Endothelial cell (in vitro differentiated cells): ENCODE measurements at regions not wholly inside any gene's neighbourhood (a gene's known extent, or its start where the extent isn't known, plus 50 kb on each side); places are given as distances from the start of the nearest gene placed in this dataset.

Experiments used
- DNase-seq: peaks from one replicate; pipeline ENCODE4 v3.0.0; 2021; ENCODE audit warnings: low spot score
- H3K27ac Mint-ChIP-seq: one replicate; pipeline ENCODE4 v1.8.0; 2021; ENCODE audit warnings: mixed read lengths, inconsistent platforms; ENCODE audit not compliant: unreplicated experiment
- H3K27me3 Mint-ChIP-seq: one replicate; pipeline ENCODE4 v1.8.0; 2021; ENCODE audit warnings: mild to moderate bottlenecking, moderate library complexity, mixed read lengths, inconsistent platforms; ENCODE audit not compliant: unreplicated experiment
- H3K36me3 Mint-ChIP-seq: one replicate; pipeline ENCODE4 v1.8.0; 2021; ENCODE audit warnings: mild to moderate bottlenecking, low read depth, mixed read lengths, inconsistent platforms; ENCODE audit not compliant: unreplicated experiment
- H3K4me1 Mint-ChIP-seq: one replicate; pipeline ENCODE4 v1.8.0; 2021; ENCODE audit warnings: mild to moderate bottlenecking, mixed read lengths, inconsistent platforms; ENCODE audit not compliant: unreplicated experiment
- H3K4me3 Mint-ChIP-seq: one replicate; pipeline ENCODE4 v1.8.0; 2021; ENCODE audit warnings: mild to moderate bottlenecking, mixed read lengths, inconsistent platforms; ENCODE audit not compliant: unreplicated experiment
- H3K9me3 Mint-ChIP-seq: one replicate; pipeline ENCODE4 v1.8.0; 2021; ENCODE audit warnings: mixed read lengths, inconsistent platforms; ENCODE audit not compliant: unreplicated experiment
- TF ChIP-seq, protein P1 (sequence below): fragments of 200-600 bp; sonication (generic); IDR thresholded peaks from one replicate; pipeline ENCODE4 v1.5.0; 2021; ENCODE audit warnings: antibody characterized with exemption; ENCODE audit not compliant: unreplicated experiment

DNA sequence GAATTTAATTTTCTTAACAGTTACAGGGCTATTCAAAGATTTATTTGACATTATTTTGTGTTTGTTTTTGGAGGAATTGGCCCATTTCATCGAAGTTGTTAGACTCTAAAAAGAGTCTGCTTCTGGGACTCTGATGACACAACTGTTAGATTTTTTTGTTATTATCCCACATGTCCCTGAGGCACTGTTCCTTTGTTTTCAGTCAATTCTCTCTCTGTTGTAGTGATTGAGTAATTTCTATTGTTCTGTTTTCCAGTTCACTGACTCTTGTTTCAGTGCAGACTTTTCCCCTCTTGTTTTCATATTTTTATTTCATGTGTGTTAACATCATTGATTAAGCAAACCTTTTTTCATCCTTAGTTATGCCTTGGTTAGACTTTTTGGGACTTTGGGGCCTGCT is 325.0 kb downstream of the ZNF326 start:
- DNase-seq, result no peak
- Mint-ChIP-seq H3K9me3 (no peaks in the 10 kb centered on the region), H3K27ac (no peak overlapping the region), H3K36me3 (no peaks in the 10 kb centered on the region), H3K4me1 (peaks cover 7% of the 10 kb centered on the region), H3K27me3 (peaks cover 5% of the 10 kb centered on the region), H3K4me3 (no peak overlapping the region)
- TF ChIP-seq, protein P1, sequence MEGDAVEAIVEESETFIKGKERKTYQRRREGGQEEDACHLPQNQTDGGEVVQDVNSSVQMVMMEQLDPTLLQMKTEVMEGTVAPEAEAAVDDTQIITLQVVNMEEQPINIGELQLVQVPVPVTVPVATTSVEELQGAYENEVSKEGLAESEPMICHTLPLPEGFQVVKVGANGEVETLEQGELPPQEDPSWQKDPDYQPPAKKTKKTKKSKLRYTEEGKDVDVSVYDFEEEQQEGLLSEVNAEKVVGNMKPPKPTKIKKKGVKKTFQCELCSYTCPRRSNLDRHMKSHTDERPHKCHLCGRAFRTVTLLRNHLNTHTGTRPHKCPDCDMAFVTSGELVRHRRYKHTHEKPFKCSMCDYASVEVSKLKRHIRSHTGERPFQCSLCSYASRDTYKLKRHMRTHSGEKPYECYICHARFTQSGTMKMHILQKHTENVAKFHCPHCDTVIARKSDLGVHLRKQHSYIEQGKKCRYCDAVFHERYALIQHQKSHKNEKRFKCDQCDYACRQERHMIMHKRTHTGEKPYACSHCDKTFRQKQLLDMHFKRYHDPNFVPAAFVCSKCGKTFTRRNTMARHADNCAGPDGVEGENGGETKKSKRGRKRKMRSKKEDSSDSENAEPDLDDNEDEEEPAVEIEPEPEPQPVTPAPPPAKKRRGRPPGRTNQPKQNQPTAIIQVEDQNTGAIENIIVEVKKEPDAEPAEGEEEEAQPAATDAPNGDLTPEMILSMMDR, result no peak

DNA sequence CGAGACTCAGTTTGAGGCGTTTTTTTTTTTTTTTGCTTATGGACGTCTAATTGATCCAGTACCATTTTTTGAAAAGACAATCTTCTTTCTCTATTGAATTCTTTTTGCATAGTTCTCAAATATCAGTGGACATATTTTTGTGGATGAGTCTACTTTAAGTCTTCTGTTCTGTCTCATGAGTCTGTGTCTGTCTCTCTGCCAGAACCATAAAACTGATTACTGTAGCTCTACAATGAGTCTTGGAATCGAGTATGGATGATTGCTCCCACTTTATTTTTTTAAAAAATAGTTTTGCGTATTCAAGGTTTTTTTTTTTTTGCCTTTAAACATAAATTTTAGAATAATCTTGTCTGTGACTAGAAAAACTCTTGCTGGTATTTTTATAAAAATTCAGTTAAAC is 323.5 kb downstream of the ZNF326 start:
- Mint-ChIP-seq H3K27ac (no peak overlapping the region), H3K4me3 (no peak overlapping the region), H3K36me3 (no peaks in the 10 kb centered on the region), H3K27me3 (peaks cover 2% of the 10 kb centered on the region), H3K4me1 (peaks cover 7% of the 10 kb centered on the region), H3K9me3 (no peaks in the 10 kb centered on the region)
- DNase-seq, result no peak
- TF ChIP-seq, protein P1, result no peak

DNA sequence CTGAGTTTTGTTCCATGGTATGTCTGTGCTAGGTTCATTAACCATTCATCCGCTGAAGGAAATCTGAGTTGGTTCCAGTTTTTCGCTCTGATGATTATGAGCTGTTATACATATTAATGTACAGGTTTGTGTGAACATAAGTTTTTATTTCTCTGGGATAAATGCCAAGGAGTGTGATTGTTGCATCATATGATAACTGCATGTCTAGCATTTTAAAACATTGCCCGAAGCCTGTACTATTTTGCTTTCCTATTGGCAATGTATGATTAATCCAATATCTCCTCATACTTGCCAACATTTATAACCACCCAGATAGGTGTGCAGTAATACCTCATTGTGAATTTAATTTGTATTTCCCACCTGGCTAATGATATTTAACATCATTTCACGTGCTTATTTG is 322.7 kb downstream of the ZNF326 start:
- Mint-ChIP-seq H3K4me1 (peaks cover 7% of the 10 kb centered on the region), H3K27me3 (peaks cover 2% of the 10 kb centered on the region), H3K4me3 (no peak overlapping the region), H3K27ac (no peak overlapping the region), H3K36me3 (no peaks in the 10 kb centered on the region), H3K9me3 (no peaks in the 10 kb centered on the region)
- DNase-seq, result no peak
- TF ChIP-seq, protein P1, result no peak

DNA sequence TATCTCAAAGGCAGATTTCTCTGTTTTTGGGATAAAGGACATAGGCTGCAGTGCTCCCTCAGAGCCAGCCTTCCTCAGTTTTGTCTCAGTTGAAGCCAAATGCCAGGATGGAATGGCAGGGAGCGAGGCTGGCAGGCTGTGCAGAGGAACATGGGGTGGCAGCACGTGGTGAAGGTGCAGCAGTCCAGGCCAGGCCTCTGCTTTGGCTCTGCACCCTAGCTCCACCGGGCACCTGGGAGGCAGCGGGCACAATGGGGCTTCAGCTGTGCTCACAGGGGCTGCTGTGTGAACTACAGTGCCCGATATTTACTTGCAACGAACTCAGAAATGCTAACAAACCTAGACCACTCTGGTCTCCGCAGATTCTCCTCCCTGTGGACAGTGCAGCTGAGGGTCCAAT is 319.6 kb downstream of the ZNF326 start:
- Mint-ChIP-seq H3K4me1 (no peaks in the 10 kb centered on the region), H3K4me3 (no peak overlapping the region), H3K27ac (no peak overlapping the region), H3K36me3 (no peaks in the 10 kb centered on the region), H3K27me3 (peaks cover 3% of the 10 kb centered on the region), H3K9me3 (no peaks in the 10 kb centered on the region)
- no peak for DNase-seq
- TF ChIP-seq, protein P1, result no peak

DNA sequence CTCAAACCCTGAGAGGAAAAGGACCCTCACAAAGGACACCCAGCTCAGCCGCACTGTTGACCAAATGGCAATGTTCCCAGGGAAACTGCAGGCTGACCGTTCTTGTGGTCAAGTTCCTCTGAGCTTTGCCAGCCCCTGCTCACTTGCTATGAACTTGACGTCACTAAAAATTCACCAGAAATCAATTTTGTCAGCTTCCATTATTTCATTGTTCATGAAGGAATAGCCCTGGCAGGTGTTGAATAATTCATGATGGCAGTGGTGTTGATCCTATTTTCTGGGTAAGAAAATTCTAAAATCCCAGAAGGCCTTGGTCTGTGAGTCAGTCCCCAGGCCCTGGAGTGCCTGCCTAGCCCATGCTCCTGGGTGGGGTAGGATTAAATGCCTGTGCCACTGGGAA is 318.9 kb downstream of the ZNF326 start:
- Mint-ChIP-seq H3K4me3 (no peak overlapping the region), H3K27me3 (peaks cover 3% of the 10 kb centered on the region), H3K9me3 (no peaks in the 10 kb centered on the region), H3K27ac (no peak overlapping the region), H3K4me1 (no peaks in the 10 kb centered on the region), H3K36me3 (no peaks in the 10 kb centered on the region)
- DNase-seq, result no peak
- TF ChIP-seq, protein P1, result no peak
